Stimulated activated CD4-positive, alpha-beta T cell treated with anti-CD3 and anti-CD28 coated beads, Interleukin-12 subunit alpha, Interleukin-12 subunit beta, amount 100 ng/mL, for 4 hours (primary cell): ENCODE measurements at regions not wholly inside any gene's neighbourhood (a gene's known extent, or its start where the extent isn't known, plus 50 kb on each side); places are given as distances from the start of the nearest gene placed in this dataset.

Experiments
- DNase-seq: peaks from one replicate; pipeline ENCODE4 v3.0.0-alpha.2; 2020

DNA sequence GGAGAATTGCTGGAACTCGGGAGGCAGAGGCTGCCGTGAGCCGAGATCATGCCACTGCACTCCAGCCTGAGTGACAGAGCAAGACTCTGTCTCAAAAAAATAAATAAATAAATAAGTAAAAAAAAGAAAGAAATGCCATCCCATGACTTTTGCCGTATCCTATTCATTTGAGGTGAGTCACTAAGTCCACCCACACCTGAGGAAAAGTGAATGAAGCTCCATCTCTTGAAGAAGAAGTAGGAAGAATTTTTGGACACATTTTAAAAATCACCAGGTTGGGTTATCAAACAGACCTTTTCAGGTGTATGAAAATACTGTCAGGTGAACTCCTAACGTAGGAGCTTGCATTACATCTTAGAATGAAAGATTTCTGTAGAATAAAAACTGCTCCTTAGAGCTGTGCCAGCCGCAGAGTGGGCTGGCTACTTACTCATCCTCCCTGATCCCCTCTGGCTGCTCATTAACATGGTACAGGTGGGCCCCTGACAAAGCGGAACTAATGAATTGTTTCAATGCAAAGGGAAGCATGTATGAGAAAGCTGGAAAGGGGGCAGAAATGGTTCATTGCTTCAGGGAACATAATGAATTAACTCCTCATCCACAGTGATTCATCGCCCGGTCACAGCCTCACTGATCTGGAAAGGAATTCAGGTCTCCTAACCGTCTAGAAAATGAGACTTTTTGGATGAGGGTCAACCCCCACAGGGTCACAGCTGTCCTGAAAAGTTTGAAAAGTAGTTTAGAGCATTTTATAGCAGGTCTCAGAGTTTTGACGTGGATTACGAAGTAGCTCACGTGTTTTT is 191.4 kb downstream of the SPP2 start:
- no peak for DNase-seq

- no peak for DNase-seq
These were observed 190.4 kb downstream of the SPP2 start for GRCh38 chr2:234240917-234241316.

- DNase-seq: no peak
These were observed 184.7 kb downstream of the SPP2 start for GRCh38 chr2:234235191-234235590.

DNA sequence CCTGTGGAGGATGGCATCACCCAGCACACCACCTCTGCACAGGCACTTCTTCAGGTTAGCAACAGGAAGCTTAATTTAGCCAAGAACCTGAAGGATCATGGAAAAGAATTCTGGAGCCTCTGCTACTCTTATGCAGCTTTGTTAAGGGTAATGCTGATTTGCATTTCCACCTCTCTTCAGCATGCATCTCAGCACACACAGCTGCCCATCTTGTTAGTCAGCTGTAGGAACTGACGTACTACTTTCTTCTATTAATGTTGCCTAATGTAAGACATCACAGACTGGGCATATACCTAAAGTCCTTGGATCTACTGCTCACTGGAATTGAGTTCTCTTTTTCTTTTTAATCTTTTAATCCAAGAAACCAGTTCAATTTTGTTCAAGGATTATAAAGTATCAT is 181.0 kb downstream of the SPP2 start:
- DNase-seq: no peak

DNA sequence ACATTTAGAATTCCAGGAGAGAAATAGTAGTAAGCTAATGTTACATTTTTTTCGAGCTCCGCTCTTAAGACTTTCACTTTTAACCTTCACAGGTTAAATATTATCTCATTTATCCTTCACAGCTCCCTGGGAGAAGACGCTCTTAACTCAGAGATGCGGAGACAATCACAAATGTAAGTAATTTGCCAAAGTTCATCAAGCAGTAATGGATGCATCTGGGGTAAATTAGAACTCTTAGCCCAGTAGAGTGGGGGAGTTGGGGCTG is 168.5 kb downstream of the SPP2 start:
- DNase-seq: no peak

GRCh38 chr2:234218266-234219045 is 168.0 kb downstream of the SPP2 start:
- no peak for DNase-seq

DNA sequence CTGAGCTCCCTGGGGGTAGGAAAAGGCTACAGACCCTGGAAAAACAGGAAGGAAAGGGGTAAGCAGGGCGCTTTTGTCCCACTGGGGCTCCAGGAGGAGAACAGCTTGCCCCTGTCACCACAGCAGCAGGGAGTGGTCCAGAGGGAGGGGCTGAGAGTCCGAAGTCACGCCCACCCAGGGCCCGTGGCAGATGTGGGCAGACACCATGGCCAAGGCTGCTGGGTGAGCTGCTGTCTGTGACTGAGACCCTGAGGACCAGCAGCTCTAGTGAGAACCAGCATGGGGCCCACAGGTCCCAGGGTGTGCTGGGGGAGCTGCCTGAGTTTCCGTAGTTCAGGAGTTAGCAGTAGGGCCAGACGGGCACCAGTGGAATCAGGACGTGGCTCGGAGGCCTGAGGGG is 162.0 kb downstream of the SPP2 start:
- no peak for DNase-seq

GRCh38 chr2:234211797-234212196 is 161.3 kb downstream of the SPP2 start:
- no peak for DNase-seq

GRCh38 chr2:234206738-234207137 is 156.2 kb downstream of the SPP2 start:
- DNase-seq: no peak

GRCh38 chr2:234204480-234204879 is 154.0 kb downstream of the SPP2 start:
- no peak for DNase-seq

GRCh38 chr2:234203135-234203984 is 152.9 kb downstream of the SPP2 start:
- DNase-seq: no peak

DNA sequence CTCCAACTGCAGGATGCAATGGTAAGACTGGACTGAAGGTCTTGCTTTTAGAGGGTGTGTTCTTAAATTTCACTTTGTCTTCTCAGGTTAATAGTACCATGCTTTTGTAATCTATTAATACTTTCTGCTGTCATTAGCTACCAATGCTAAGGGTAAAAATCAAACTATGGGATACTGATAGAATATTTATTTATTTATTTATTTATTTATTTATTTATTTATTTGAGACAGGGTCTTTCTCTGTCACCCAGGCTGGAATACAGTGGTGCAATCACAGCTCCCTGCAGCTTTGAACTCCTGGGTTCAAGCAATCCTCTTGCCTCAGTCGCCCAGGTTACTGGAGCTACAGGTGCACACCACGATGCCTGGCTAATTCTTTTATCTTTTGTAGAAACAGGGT is 152.1 kb downstream of the SPP2 start:
- no peak for DNase-seq

DNA sequence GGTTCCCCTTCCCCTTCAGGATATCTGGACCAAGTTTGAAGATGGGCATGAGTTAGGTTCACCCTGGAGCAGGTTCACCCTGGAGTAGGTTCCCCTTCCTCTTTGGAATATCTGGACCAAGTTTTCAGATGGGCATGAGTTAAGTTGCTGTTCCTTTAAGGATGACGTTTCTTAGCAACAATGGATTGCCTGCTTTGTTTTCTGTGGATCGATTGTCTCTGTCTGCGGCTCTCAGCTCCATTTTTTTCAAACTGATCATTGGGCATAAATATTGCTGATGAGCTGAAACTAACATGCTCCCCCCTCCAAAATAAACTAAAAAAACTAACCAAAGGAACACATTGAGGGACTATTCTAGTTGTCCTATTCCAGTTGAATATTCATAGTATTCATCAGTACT is 149.5 kb downstream of the SPP2 start:
- DNase-seq: no peak

- no peak for DNase-seq
These were observed 148.5 kb downstream of the SPP2 start for GRCh38 chr2:234198976-234199375.

- no peak for DNase-seq
These were observed 145.0 kb downstream of the SPP2 start for GRCh38 chr2:234195516-234195915.

GRCh38 chr2:234193977-234194563 is 143.6 kb downstream of the SPP2 start:
- no peak for DNase-seq

- DNase-seq: no peak
These were observed 141.4 kb downstream of the SPP2 start for GRCh38 chr2:234191819-234192407.

GRCh38 chr2:234189786-234190300 is 139.3 kb downstream of the SPP2 start:
- DNase-seq: no peak

GRCh38 chr2:234189230-234189629 is 138.7 kb downstream of the SPP2 start:
- DNase-seq: no peak

DNA sequence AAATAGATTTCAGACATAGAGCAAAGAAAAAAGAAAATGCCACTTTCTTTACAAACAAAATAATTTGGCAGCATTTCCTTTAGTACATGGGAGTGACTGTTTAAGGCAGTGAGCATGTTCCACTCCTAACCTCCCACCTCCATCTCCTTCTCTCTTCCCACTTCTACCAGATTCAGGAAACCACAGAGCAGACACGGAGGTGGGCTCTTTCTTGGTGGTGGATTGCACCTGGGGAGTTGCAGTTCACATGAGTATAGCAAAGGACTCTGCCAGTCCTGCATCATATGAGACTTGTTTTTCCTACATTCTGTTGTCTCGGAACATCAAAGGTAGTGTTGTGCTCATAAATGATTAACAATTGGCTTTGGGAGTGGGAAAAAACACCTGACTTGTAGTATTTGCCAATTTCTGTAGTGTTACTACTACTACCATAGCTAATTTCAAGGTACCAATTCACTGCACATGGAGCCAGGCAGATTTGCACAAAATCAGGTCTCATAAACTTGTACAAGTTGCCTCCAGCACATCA is 137.2 kb downstream of the SPP2 start:
- no peak for DNase-seq

GRCh38 chr2:234181121-234181520 is 130.6 kb downstream of the SPP2 start:
- no peak for DNase-seq

GRCh38 chr2:234179031-234179363 is 128.5 kb downstream of the SPP2 start:
- no peak for DNase-seq
